ENCODE measurements at regions not wholly inside any gene's neighbourhood (a gene's known extent, or its start where the extent isn't known, plus 50 kb on each side); places are given as distances from the start of the nearest gene placed in this dataset.

DNA sequence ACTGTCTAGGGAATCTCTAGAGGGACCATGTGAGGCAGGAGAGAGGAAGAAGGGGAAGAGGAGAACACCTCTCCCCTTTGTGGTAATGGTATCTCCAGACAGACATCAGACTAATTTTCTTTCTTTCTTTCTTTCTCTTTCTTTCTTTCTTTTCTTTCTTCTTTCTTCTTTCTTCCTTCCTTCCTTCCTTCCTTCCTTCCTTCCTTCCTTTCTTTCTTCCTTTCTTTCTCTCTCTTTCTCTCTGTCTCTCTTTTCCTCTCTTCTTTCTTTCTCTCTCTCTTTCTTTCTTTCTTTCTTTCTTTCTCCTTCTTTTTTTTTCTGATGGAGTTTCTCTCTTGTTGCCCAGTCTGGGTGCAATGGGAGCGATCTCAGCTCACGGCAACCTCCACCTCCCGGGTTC is 73.2 kb upstream of the PAX2 start:
- Mint-ChIP-seq H3K4me1 (peaks cover 59% of the 10 kb centered on the region), H3K27me3 (ENCODE audit: low read depth, poor library complexity) (peaks cover 84% of the 10 kb centered on the region)
- TF ChIP-seq, protein P1, sequence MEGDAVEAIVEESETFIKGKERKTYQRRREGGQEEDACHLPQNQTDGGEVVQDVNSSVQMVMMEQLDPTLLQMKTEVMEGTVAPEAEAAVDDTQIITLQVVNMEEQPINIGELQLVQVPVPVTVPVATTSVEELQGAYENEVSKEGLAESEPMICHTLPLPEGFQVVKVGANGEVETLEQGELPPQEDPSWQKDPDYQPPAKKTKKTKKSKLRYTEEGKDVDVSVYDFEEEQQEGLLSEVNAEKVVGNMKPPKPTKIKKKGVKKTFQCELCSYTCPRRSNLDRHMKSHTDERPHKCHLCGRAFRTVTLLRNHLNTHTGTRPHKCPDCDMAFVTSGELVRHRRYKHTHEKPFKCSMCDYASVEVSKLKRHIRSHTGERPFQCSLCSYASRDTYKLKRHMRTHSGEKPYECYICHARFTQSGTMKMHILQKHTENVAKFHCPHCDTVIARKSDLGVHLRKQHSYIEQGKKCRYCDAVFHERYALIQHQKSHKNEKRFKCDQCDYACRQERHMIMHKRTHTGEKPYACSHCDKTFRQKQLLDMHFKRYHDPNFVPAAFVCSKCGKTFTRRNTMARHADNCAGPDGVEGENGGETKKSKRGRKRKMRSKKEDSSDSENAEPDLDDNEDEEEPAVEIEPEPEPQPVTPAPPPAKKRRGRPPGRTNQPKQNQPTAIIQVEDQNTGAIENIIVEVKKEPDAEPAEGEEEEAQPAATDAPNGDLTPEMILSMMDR (IDR thresholded peaks at IDR 0.05), result no peak

GRCh38 chr10:100677290-100677945 is 68.0 kb upstream of the PAX2 start:
- TF ChIP-seq, protein P1 (IDR thresholded peaks at IDR 0.05), result no peak
- Mint-ChIP-seq H3K36me3 (ENCODE audit: low read depth) (no peaks in the 10 kb centered on the region), H3K4me1 (peaks cover 16% of the 10 kb centered on the region), H3K27ac (no peak overlapping the region), H3K4me3 (no peak overlapping the region), H3K27me3 (ENCODE audit: low read depth, poor library complexity) (peaks cover 93% of the 10 kb centered on the region), H3K9me3 (no peaks in the 10 kb centered on the region)
- no peak for DNase-seq

More for the DNA sequence above, 73.2 kb upstream of the PAX2 start:
- Mint-ChIP-seq H3K4me3 (peak overlapping the region; percentile 21), H3K9me3 (no peaks in the 10 kb centered on the region), H3K27ac (no peak overlapping the region), H3K36me3 (ENCODE audit: low read depth) (no peaks in the 10 kb centered on the region)
- no peak for DNase-seq

GRCh38 chr10:100679327-100679726 is 66.1 kb upstream of the PAX2 start:
- TF ChIP-seq, protein P1 (IDR thresholded peaks at IDR 0.05), result no peak
- Mint-ChIP-seq H3K9me3 (no peaks in the 10 kb centered on the region), H3K4me3 (no peak overlapping the region), H3K36me3 (ENCODE audit: low read depth) (no peaks in the 10 kb centered on the region), H3K4me1 (peaks cover 20% of the 10 kb centered on the region), H3K27me3 (ENCODE audit: low read depth, poor library complexity) (peaks cover 79% of the 10 kb centered on the region), H3K27ac (no peak overlapping the region)
- DNase-seq, result no peak

DNA sequence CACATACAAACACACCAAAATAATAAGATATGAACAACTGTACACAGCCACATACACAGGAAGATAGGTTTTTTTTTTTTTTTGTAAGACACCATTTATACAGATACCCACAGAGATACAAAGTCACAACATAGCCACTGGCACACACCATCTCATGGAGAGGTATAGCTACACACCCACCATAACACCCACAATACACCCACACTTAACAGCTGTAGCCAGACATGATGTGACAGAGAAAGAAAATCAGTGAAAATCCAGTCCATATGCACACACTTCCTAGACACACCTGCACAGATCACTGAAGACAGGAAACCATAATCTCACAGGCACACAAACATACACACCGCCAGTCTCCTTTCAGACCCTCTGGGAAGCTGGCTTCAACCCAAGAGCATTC is 62.4 kb upstream of the PAX2 start:
- DNase-seq, result no peak
- Mint-ChIP-seq H3K4me3 (peak overlapping the region; percentile 63), H3K4me1 (peaks cover 57% of the 10 kb centered on the region), H3K9me3 (no peaks in the 10 kb centered on the region), H3K27ac (no peak overlapping the region), H3K36me3 (ENCODE audit: low read depth) (no peaks in the 10 kb centered on the region), H3K27me3 (ENCODE audit: low read depth, poor library complexity) (peaks cover 50% of the 10 kb centered on the region)
- TF ChIP-seq, protein P1 (IDR thresholded peaks at IDR 0.05), result no peak

DNA sequence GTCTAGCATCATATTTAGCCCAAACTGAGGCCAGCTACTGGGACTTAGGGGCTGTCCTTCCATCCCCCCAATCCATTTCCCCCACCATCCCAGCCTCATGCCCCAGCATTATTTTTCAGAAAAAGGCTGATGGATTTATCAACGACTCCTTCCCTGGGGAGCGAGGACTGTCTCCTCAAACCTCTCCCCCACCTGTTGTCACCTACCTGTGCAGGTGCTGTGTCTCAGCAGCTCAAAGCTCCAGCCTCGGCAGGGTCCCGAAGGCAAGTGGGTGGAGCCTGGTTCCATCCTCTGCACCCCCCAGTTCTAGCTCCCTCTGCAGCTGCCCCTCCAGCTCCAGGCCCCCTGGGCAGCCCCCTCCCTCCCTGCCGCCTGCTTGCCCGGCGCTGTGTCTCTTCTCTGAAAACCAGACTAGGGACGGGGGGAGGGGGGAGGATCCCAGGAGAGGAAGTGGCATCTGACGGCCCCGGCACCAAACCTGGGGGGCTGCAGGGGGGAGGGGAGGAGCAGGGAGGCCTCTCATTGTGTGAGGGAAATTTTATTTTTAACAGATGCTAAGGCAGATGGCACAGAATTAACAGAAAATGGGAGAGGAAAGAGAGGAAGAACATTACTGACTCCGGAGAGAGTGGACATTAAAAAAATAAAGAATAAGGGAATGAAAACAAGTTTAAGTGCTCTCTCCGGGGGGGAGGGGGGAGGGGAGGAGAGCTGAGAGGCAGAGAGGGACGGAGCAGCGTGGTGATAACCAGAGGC is 61.7 kb upstream of the PAX2 start:
- no peaks in the 10 kb centered on the region for H3K36me3 Mint-ChIP-seq (ENCODE audit: low read depth)
- H3K4me3 Mint-ChIP-seq, result peak overlapping the region; percentile 63
- DNase-seq, result no peak
- H3K27me3 Mint-ChIP-seq (ENCODE audit: low read depth, poor library complexity), result peaks cover 44% of the 10 kb centered on the region
- H3K9me3 Mint-ChIP-seq, result no peaks in the 10 kb centered on the region
- TF ChIP-seq, protein P1 (IDR thresholded peaks at IDR 0.05), result no peak
- H3K4me1 Mint-ChIP-seq, result peaks cover 64% of the 10 kb centered on the region
- no peak overlapping the region for H3K27ac Mint-ChIP-seq
